ENCODE measurements at regions not wholly inside any gene's neighbourhood (a gene's known extent, or its start where the extent isn't known, plus 50 kb on each side); places are given as distances from the start of the nearest gene placed in this dataset.

- H3K27me3 ChIP-seq (ENCODE audit: insufficient read depth): no peaks in the 10 kb centered on the region
- no peak overlapping the region for H3K4me3 Mint-ChIP-seq
- no peaks in the 10 kb centered on the region for H3K9me2 ChIP-seq (ENCODE audit: insufficient read depth)
- no peak for TF ChIP-seq ZNF462 (CRISPR knock-in tag; IDR thresholded peaks at IDR 0.05)
- no peak for TF ChIP-seq ZNF331 (CRISPR knock-in tag; IDR thresholded peaks at IDR 0.05; ENCODE audit: low read depth)
- TF ChIP-seq NANOG (IDR thresholded peaks at IDR 0.05; ENCODE audit: borderline replicate concordance): no peak
- H3K36me3 Mint-ChIP-seq (ENCODE audit: low read depth): no peaks in the 10 kb centered on the region
- no peaks in the 10 kb centered on the region for H3K4me1 ChIP-seq (ENCODE audit: insufficient read depth)
- H3K27ac Mint-ChIP-seq: no peak overlapping the region
- no peak overlapping the region for H3K27ac ChIP-seq (ENCODE audit: low read depth)
- H3K36me3 ChIP-seq (ENCODE audit: insufficient read depth): no peaks in the 10 kb centered on the region
- H3K27me3 Mint-ChIP-seq (ENCODE audit: insufficient read depth, low read depth, poor library complexity): no peaks in the 10 kb centered on the region
- H4K20me1 ChIP-seq (replicated peaks; ENCODE audit: insufficient read depth): no peaks in the 10 kb centered on the region
- no peaks in the 10 kb centered on the region for H3K79me2 ChIP-seq (replicated peaks; ENCODE audit: insufficient read depth)
- ATAC-seq (no peak), DNase-seq (ENCODE audit: low spot score) (no peak)
- no peaks in the 10 kb centered on the region; the same call in 2 of the 3 replicates for H3K9me3 Mint-ChIP-seq
- H3K4me2 ChIP-seq: no peak overlapping the region
- no peak overlapping the region for H2AFZ ChIP-seq
- H3K4me1 Mint-ChIP-seq: peaks cover 13% of the 10 kb centered on the region; the same call in 2 of the 3 replicates
- no peaks in the 10 kb centered on the region for H3F3A ChIP-seq (replicated peaks; ENCODE audit: low read depth)
- no peak overlapping the region for H3K4me3 ChIP-seq
Observed at GRCh38 chr2:145284551-145284950, 764.6 kb upstream of the ZEB2 start.

DNA sequence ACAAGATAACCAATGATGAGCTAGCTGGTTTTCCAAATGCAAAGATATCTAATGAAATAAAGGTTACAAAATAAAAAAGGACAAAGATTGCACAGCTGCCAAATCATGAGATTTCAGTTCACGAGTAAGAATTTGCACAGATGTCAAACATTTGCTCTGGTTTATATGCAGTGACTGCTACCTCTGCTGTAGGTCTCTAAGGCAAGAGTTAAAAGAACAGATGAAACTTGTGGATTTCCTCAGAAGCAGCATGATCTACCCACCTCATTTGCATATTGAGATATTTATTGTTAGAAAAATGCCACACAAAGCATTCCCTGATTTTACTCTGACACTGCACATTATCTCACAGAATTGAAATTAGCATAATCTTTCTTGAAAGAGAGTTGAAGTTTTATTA, 763.2 kb upstream of the ZEB2 start:
- no peaks in the 10 kb centered on the region for H3K36me3 Mint-ChIP-seq (ENCODE audit: low read depth)
- TF ChIP-seq ZNF331 (CRISPR knock-in tag; IDR thresholded peaks at IDR 0.05; ENCODE audit: low read depth): no peak
- no peak for TF ChIP-seq EZH2 (IDR thresholded peaks at IDR 0.05; ENCODE audit: low read depth, unreplicated experiment)
- no peak for TF ChIP-seq JUNB (IDR thresholded peaks at IDR 0.05; ENCODE audit: unreplicated experiment)

More for the DNA sequence above, 763.2 kb upstream of the ZEB2 start:
- Histone ChIP-seq H3K27ac (ENCODE audit: low read depth) (no peak overlapping the region), H4K20me1 (replicated peaks; ENCODE audit: insufficient read depth) (no peaks in the 10 kb centered on the region), H3K4me1 (ENCODE audit: insufficient read depth) (no peaks in the 10 kb centered on the region), H3K9me2 (ENCODE audit: insufficient read depth) (no peaks in the 10 kb centered on the region), H3K27me3 (ENCODE audit: insufficient read depth) (no peaks in the 10 kb centered on the region), H3K4me2 (no peak overlapping the region), H2AFZ (no peak overlapping the region), H3K36me3 (ENCODE audit: insufficient read depth) (no peaks in the 10 kb centered on the region), H3K4me3 (no peak overlapping the region), H3F3A (replicated peaks; ENCODE audit: low read depth) (no peaks in the 10 kb centered on the region), H3K79me2 (replicated peaks; ENCODE audit: insufficient read depth) (no peaks in the 10 kb centered on the region)
- Mint-ChIP-seq H3K4me3 (no peak overlapping the region), H3K9me3 (no peaks in the 10 kb centered on the region; the same call in 2 of the 3 replicates), H3K27me3 (ENCODE audit: insufficient read depth, low read depth, poor library complexity) (no peaks in the 10 kb centered on the region), H3K4me1 (peaks cover 13% of the 10 kb centered on the region; the same call in 2 of the 3 replicates), H3K27ac (no peak overlapping the region)
- no peak for DNase-seq (ENCODE audit: low spot score)
- ATAC-seq: no peak

Data from GM23338 (cell line).